ENCODE measurements at regions not wholly inside any gene's neighbourhood (a gene's known extent, or its start where the extent isn't known, plus 50 kb on each side); places are given as distances from the start of the nearest gene placed in this dataset.

DNA sequence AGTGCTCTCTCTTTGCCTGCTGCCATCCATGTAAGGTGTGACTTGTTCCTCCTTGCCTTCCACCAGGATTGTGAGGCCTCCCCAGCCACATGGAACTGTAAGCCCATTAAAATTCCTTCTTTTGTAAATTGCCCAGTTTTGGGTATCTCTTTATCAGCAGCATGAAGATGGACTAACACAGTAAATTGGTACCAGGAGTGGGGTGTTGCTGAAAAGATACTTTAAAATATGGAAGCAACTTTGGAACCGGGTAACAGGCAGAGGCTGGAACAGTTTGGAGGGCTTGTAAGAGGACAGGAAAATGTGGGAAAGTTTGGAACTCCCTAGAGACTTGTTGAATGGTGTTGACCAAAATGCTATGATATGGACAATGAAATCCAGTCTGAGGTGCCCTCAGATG lies 63.8 kb upstream of the PPP1R9A start:
- DNase-seq (ENCODE audit: low read depth): no peak
- TF ChIP-seq, protein P1, sequence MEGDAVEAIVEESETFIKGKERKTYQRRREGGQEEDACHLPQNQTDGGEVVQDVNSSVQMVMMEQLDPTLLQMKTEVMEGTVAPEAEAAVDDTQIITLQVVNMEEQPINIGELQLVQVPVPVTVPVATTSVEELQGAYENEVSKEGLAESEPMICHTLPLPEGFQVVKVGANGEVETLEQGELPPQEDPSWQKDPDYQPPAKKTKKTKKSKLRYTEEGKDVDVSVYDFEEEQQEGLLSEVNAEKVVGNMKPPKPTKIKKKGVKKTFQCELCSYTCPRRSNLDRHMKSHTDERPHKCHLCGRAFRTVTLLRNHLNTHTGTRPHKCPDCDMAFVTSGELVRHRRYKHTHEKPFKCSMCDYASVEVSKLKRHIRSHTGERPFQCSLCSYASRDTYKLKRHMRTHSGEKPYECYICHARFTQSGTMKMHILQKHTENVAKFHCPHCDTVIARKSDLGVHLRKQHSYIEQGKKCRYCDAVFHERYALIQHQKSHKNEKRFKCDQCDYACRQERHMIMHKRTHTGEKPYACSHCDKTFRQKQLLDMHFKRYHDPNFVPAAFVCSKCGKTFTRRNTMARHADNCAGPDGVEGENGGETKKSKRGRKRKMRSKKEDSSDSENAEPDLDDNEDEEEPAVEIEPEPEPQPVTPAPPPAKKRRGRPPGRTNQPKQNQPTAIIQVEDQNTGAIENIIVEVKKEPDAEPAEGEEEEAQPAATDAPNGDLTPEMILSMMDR (IDR thresholded peaks at IDR 0.05; ENCODE audit: low read length, missing control alignments): no peak
- no peak overlapping the region for H3K4me3 ChIP-seq (replicated peaks; ENCODE audit: low read depth, low read length)

DNA sequence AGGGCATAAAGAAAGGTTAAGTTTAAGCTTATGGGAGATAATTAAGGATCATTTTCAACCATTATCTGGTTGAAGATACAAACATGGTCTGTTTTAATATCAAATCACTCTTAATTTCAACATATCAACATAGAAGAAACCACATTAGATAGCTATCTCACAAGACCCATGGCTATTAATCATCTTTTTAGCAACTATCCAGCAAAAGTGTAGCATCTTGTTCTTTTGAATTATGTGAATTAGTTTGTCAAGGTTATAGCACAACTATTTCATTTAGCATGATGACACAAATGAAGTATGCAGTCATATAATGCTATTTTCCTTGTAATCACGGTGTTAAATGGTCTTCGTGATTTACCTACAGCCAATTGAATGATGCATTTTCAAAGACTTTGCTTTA lies 58.9 kb upstream of the PPP1R9A start:
- no peak for DNase-seq (ENCODE audit: low read depth)
- no peak overlapping the region for H3K4me3 ChIP-seq (replicated peaks; ENCODE audit: low read depth, low read length)
- TF ChIP-seq, protein P1 (IDR thresholded peaks at IDR 0.05; ENCODE audit: low read length, missing control alignments): no peak

DNA sequence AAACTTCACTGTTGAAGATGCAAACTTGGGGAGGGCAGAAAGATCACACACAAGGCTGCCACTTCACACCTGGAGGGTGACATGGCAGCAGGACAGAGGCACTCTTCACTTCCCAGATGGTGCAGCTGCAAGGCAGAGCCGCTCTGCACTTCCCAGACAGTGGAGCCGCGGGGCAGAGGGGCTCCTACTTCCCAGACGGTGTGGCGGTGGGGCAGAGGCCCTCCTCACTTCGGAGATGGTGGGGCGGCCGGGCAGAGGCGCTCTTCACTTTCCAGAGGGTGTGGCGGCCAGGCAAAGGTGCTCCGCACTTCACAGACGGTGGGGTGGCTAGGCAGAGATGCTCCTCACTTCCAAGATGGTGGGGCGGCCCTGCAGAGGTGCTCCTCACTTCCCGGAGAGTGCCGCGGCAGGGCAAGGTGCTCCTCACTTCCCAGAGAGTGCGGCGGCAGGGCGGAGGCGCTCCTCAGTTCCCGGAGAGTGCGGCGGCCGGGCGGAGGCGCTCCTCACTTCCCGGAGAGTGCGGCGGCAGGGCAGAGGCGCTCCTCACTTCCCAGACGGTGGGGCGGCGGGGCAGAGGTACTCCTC lies 58.3 kb upstream of the PPP1R9A start:
- H3K4me3 ChIP-seq (replicated peaks; ENCODE audit: low read depth, low read length): no peak overlapping the region
- TF ChIP-seq, protein P1 (IDR thresholded peaks at IDR 0.05; ENCODE audit: low read length, missing control alignments): no peak
- no peak for DNase-seq (ENCODE audit: low read depth)

DNA sequence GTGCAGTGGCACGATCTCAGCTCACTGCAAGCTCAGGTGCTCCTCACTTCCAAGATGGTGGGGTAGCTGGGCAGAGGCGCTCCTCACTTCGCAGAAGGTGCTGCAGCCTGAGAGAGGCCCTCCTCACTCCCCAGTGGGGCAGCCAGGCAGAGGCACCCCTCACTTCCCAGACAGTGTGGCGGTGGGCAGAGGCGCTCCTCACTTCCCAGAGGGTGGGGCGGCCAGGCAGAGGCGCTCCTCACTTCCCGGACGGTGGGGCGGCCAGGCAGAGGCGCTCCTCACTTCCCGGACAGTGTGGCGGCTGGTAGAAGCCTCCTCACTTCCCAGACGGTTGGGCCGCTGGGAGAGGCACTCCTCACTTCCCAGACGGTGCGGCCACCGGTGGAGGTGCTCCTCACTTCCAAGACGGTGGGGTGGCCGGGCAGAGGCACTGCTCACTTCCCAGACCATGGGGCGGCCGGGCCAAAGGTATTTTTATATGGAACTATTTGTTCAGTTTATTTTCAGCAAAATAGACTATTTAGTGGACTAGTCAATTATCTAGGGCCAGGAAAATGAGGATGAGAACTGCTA lies 57.7 kb upstream of the PPP1R9A start:
- TF ChIP-seq, protein P1 (IDR thresholded peaks at IDR 0.05; ENCODE audit: low read length, missing control alignments): no peak
- DNase-seq (ENCODE audit: low read depth): no peak
- no peak overlapping the region for H3K4me3 ChIP-seq (replicated peaks; ENCODE audit: low read depth, low read length)

DNA sequence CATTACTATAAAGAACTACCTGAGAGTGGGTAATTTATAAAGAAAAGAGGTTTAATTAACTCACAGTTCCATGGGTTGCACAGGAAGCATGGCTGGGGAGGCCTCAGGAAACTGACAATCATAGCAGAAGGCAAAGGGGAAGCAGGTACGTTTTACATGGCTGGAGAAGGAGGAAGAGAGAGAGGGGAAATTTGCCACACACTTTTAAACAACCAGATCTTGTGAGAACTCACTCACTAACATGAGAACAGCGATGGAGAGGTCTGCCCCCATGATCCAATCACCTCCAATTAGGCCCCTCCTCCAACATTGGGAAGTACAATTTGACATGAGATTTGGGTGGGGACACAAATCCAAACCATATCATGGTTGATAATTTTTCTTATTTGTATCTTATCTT lies 51.8 kb upstream of the PPP1R9A start:
- no peak overlapping the region for H3K4me3 ChIP-seq (replicated peaks; ENCODE audit: low read depth, low read length)
- TF ChIP-seq, protein P1 (IDR thresholded peaks at IDR 0.05; ENCODE audit: low read length, missing control alignments): no peak
- no peak for DNase-seq (ENCODE audit: low read depth)

DNA sequence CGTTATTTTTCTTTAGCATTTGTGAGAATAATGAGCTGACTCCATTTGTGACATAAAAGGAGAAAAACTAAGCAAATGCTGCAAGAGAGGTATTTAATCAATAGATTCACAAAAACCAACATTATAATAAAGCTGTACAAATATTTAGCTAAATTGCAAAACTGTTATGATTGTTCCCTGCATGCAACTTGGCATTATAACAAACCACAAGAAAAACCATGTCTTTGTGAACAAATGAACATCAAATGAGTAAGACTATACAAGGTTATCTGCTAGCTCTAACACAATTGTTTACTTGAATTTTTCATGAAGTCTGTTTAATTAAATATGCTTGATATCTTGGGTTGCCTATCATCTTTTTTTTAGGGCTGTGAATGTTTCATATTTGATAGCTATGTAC lies 50.8 kb upstream of the PPP1R9A start:
- H3K4me3 ChIP-seq (replicated peaks; ENCODE audit: low read depth, low read length): no peak overlapping the region
- no peak for DNase-seq (ENCODE audit: low read depth)
- TF ChIP-seq, protein P1 (IDR thresholded peaks at IDR 0.05; ENCODE audit: low read length, missing control alignments): no peak

All from fibroblast of pulmonary artery (primary cell).